HG03354 (cell line): ENCODE measurements at regions not wholly inside any gene's neighbourhood (a gene's known extent, or its start where the extent isn't known, plus 50 kb on each side); places are given as distances from the start of the nearest gene placed in this dataset.
"Not testable (repeated sequence)": the region's sequence is repeated elsewhere in the genome, so short reads cannot be mapped to it uniquely, and the experiment has no call there.

Source experiments
- ATAC-seq: cut with Tn5 transposase; IDR thresholded peaks from one replicate; pipeline ENCODE4 v1.9.1; 2021; ENCODE audit warnings: mild to moderate bottlenecking; ENCODE audit not compliant: unreplicated experiment, poor library complexity, severe bottlenecking

- ATAC-seq, result not testable (repeated sequence)
Measured at GRCh38 chr9:65566018-65566417, 109.7 kb upstream of the ZNG1E start.

- not testable (repeated sequence) for ATAC-seq
Measured at GRCh38 chr9:65519018-65519417, 156.7 kb upstream of the ZNG1E start.

- not testable (repeated sequence) for ATAC-seq
Measured at GRCh38 chr9:65514465-65514864, 161.3 kb upstream of the ZNG1E start.

GRCh38 chr9:65507897-65508296 is 167.8 kb upstream of the ZNG1E start:
- ATAC-seq, result not testable (repeated sequence)

- not testable (repeated sequence) for ATAC-seq
Measured at GRCh38 chr9:65504686-65505085, 171.0 kb upstream of the ZNG1E start.

- ATAC-seq, result not testable (repeated sequence)
Measured at GRCh38 chr9:65503696-65504095, 172.0 kb upstream of the ZNG1E start.

- not testable (repeated sequence) for ATAC-seq
Measured at GRCh38 chr9:65482890-65483289, 192.8 kb upstream of the ZNG1E start.

GRCh38 chr9:65481291-65481690 is 194.4 kb upstream of the ZNG1E start:
- ATAC-seq, result not testable (repeated sequence)

GRCh38 chr9:65474891-65475290 is 189.9 kb upstream of the FOXD4L5 start:
- ATAC-seq, result not testable (repeated sequence)

- not testable (repeated sequence) for ATAC-seq
Measured at GRCh38 chr9:65473059-65473822, 188.2 kb upstream of the FOXD4L5 start.

GRCh38 chr9:65471106-65471505 is 186.1 kb upstream of the FOXD4L5 start:
- ATAC-seq, result not testable (repeated sequence)

- ATAC-seq, result not testable (repeated sequence)
Measured at GRCh38 chr9:65466911-65467734, 182.1 kb upstream of the FOXD4L5 start.

GRCh38 chr9:65465246-65465895 is 180.4 kb upstream of the FOXD4L5 start:
- ATAC-seq, result not testable (repeated sequence)

GRCh38 chr9:65462476-65462875 is 177.5 kb upstream of the FOXD4L5 start:
- ATAC-seq, result not testable (repeated sequence)

- no peak for ATAC-seq
Measured at GRCh38 chr9:65459756-65460320, 174.8 kb upstream of the FOXD4L5 start.

GRCh38 chr9:65458992-65459391 is 174.0 kb upstream of the FOXD4L5 start:
- ATAC-seq, result no peak

- ATAC-seq, result no peak
Measured at GRCh38 chr9:65458465-65458864, 173.5 kb upstream of the FOXD4L5 start.

- ATAC-seq, result not testable (repeated sequence)
Measured at GRCh38 chr9:65456991-65457390, 172.0 kb upstream of the FOXD4L5 start.

- not testable (repeated sequence) for ATAC-seq
Measured at GRCh38 chr9:65455751-65456647, 171.0 kb upstream of the FOXD4L5 start.
